GM12878 (cell line): ENCODE measurements at regions not wholly inside any gene's neighbourhood (a gene's known extent, or its start where the extent isn't known, plus 50 kb on each side); places are given as distances from the start of the nearest gene placed in this dataset.

Experiments
- BACH1 ChIP-seq: fragments of 450-650 bp; IDR thresholded peaks from 2 replicates; pipeline ENCODE4 v1.6.1; 2017; ENCODE audit warnings: mild to moderate bottlenecking, borderline replicate concordance
- EP300 ChIP-seq, 2 experiments: fragments of 150-350 bp in 1 of 2; IDR thresholded peaks; 2 replicates each; pipeline ENCODE4 v1.6.1; 2011 to 2012; ENCODE audit warnings: low read depth in 2 of 2, low read length in 2 of 2, borderline replicate concordance in 1 of 2, improper control_type of control experiment in 1 of 2, inconsistent platforms in 1 of 2; ENCODE audit not compliant: control insufficient read depth in 1 of 2
- GABPA ChIP-seq: IDR thresholded peaks from 2 replicates; pipeline ENCODE4 v1.6.1; 2014; ENCODE audit warnings: antibody characterized with exemption, low read depth, mild to moderate bottlenecking, inconsistent platforms
- JUNB ChIP-seq: IDR thresholded peaks from 2 replicates; pipeline ENCODE4 v1.6.1; 2016; ENCODE audit warnings: antibody characterized with exemption, mild to moderate bottlenecking
- JUND ChIP-seq: IDR thresholded peaks from 2 replicates; pipeline ENCODE4 v1.6.1; 2012; ENCODE audit warnings: low read depth, mild to moderate bottlenecking, low read length, improper control_type of control experiment, moderate library complexity
- NFYB ChIP-seq: IDR thresholded peaks from 2 replicates; pipeline ENCODE4 v1.6.1; 2011; ENCODE audit warnings: low read depth, mild to moderate bottlenecking, low read length, improper control_type of control experiment, moderate library complexity; ENCODE audit not compliant: insufficient read depth
- POLR2A ChIP-seq: IDR thresholded peaks from 2 replicates; pipeline ENCODE4 v1.6.1; 2011; ENCODE audit warnings: low read depth, mild to moderate bottlenecking, low read length
- POLR2AphosphoS5 ChIP-seq: IDR thresholded peaks from 2 replicates; pipeline ENCODE4 v1.6.1; 2011; ENCODE audit warnings: mild to moderate bottlenecking, low read length, inconsistent platforms
- TARDBP ChIP-seq: IDR thresholded peaks from 2 replicates; pipeline ENCODE4 v1.6.1; 2016; ENCODE audit warnings: borderline replicate concordance
- TF ChIP-seq, protein P1 (sequence below): fragments of 450-650 bp; IDR thresholded peaks from 2 replicates; pipeline ENCODE4 v1.6.1; 2017; ENCODE audit warnings: mild to moderate bottlenecking
- TF ChIP-seq, protein P2 (sequence below), 3 experiments: IDR thresholded peaks in 2 of 3; conservative IDR thresholded peaks in 1 of 3; 2 replicates each; pipeline ENCODE4 v1.5.1; 2011; ENCODE audit warnings: low read depth in 3 of 3, low read length in 3 of 3, mild to moderate bottlenecking in 3 of 3, control low read depth in 2 of 3, moderate library complexity in 2 of 3, inconsistent platforms in 1 of 3, mixed read lengths in 1 of 3; ENCODE audit not compliant: control insufficient read depth in 2 of 3, insufficient read depth in 1 of 3; ENCODE audit errors: extremely low read depth in 1 of 3
- TF ChIP-seq, protein P3 (sequence below): IDR thresholded peaks from 2 replicates; pipeline ENCODE4 v1.6.1; 2012; ENCODE audit warnings: mild to moderate bottlenecking, low read depth, low read length
- TF ChIP-seq, protein P4 (sequence below): IDR thresholded peaks from 2 replicates; pipeline ENCODE4 v1.6.1; 2011; ENCODE audit warnings: borderline replicate concordance, low read depth, mild to moderate bottlenecking, moderate library complexity, mixed read lengths, low read length; ENCODE audit not compliant: insufficient read depth; ENCODE audit errors: extremely low read length

DNA sequence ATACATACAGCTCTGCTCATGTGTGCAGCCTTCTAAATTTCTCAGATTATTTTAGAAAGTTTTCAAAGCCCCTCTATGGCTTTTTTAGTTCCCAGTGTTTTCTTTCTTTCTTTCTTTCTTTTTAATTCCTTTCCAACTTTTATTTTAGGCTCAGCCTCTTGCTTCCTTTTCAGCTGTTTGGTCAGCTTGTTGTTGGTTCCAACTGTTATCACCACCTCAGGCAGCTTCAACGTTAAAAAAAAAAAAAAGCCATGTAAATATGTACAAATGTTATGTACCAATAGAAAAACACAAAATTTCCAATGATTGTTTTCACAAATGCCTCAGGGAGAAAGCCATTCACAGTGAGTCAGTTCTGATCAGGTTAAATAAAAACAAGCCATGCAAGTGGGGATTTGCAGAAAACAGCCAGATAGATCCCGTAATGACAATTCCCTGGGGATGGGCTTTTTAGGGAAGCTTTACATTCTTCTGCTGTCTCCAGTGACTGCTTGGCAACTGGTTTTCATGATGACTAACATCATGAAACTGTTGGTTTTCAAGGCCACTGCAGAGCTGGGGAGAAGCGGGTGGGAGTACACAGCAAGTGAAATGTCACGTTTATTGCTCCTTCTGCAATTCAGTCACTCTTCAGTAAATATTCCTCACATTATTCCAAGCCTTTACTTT is 908.4 kb downstream of the EPHA3 start:
- TF ChIP-seq, protein P1, sequence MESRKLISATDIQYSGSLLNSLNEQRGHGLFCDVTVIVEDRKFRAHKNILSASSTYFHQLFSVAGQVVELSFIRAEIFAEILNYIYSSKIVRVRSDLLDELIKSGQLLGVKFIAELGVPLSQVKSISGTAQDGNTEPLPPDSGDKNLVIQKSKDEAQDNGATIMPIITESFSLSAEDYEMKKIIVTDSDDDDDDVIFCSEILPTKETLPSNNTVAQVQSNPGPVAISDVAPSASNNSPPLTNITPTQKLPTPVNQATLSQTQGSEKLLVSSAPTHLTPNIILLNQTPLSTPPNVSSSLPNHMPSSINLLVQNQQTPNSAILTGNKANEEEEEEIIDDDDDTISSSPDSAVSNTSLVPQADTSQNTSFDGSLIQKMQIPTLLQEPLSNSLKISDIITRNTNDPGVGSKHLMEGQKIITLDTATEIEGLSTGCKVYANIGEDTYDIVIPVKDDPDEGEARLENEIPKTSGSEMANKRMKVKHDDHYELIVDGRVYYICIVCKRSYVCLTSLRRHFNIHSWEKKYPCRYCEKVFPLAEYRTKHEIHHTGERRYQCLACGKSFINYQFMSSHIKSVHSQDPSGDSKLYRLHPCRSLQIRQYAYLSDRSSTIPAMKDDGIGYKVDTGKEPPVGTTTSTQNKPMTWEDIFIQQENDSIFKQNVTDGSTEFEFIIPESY: no peak
- TF ChIP-seq POLR2A (no peak), JUND (no peak), GABPA (no peak), POLR2AphosphoS5 (no peak), EP300 (IDR thresholded peaks at IDR 0.05; ENCODE audit: borderline replicate concordance in 1 of 2, control insufficient read depth in 1 of 2, low read depth in 2 of 2, low read length in 2 of 2) (no peak), JUNB (no peak), BACH1 (no peak), TARDBP (no peak), NFYB (no peak)
- TF ChIP-seq, protein P2, sequence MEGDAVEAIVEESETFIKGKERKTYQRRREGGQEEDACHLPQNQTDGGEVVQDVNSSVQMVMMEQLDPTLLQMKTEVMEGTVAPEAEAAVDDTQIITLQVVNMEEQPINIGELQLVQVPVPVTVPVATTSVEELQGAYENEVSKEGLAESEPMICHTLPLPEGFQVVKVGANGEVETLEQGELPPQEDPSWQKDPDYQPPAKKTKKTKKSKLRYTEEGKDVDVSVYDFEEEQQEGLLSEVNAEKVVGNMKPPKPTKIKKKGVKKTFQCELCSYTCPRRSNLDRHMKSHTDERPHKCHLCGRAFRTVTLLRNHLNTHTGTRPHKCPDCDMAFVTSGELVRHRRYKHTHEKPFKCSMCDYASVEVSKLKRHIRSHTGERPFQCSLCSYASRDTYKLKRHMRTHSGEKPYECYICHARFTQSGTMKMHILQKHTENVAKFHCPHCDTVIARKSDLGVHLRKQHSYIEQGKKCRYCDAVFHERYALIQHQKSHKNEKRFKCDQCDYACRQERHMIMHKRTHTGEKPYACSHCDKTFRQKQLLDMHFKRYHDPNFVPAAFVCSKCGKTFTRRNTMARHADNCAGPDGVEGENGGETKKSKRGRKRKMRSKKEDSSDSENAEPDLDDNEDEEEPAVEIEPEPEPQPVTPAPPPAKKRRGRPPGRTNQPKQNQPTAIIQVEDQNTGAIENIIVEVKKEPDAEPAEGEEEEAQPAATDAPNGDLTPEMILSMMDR (IDR thresholded peaks at IDR 0.05 in 2 of 3, conservative IDR thresholded peaks at IDR 0.05 in 1 of 3; ENCODE audit: control insufficient read depth in 2 of 3, extremely low read depth in 1 of 3, insufficient read depth in 1 of 3, low read depth in 3 of 3, low read length in 3 of 3): no peak
- TF ChIP-seq, protein P3, sequence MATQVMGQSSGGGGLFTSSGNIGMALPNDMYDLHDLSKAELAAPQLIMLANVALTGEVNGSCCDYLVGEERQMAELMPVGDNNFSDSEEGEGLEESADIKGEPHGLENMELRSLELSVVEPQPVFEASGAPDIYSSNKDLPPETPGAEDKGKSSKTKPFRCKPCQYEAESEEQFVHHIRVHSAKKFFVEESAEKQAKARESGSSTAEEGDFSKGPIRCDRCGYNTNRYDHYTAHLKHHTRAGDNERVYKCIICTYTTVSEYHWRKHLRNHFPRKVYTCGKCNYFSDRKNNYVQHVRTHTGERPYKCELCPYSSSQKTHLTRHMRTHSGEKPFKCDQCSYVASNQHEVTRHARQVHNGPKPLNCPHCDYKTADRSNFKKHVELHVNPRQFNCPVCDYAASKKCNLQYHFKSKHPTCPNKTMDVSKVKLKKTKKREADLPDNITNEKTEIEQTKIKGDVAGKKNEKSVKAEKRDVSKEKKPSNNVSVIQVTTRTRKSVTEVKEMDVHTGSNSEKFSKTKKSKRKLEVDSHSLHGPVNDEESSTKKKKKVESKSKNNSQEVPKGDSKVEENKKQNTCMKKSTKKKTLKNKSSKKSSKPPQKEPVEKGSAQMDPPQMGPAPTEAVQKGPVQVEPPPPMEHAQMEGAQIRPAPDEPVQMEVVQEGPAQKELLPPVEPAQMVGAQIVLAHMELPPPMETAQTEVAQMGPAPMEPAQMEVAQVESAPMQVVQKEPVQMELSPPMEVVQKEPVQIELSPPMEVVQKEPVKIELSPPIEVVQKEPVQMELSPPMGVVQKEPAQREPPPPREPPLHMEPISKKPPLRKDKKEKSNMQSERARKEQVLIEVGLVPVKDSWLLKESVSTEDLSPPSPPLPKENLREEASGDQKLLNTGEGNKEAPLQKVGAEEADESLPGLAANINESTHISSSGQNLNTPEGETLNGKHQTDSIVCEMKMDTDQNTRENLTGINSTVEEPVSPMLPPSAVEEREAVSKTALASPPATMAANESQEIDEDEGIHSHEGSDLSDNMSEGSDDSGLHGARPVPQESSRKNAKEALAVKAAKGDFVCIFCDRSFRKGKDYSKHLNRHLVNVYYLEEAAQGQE: no peak
- TF ChIP-seq, protein P4, sequence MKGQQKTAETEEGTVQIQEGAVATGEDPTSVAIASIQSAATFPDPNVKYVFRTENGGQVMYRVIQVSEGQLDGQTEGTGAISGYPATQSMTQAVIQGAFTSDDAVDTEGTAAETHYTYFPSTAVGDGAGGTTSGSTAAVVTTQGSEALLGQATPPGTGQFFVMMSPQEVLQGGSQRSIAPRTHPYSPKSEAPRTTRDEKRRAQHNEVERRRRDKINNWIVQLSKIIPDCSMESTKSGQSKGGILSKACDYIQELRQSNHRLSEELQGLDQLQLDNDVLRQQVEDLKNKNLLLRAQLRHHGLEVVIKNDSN: no peak
